Glutamatergic neuron (in vitro differentiated cells): ENCODE measurements at regions not wholly inside any gene's neighbourhood (a gene's known extent, or its start where the extent isn't known, plus 50 kb on each side); places are given as distances from the start of the nearest gene placed in this dataset.

Source experiments
- DNase-seq: peaks from one replicate; pipeline ENCODE4 v3.0.0; 2022
- H3K27ac Mint-ChIP-seq: one replicate; pipeline ENCODE4 v1.8.0; 2020; ENCODE audit warnings: mild to moderate bottlenecking, mixed read lengths, inconsistent platforms; ENCODE audit not compliant: unreplicated experiment
- H3K27me3 Mint-ChIP-seq: one replicate; pipeline ENCODE4 v1.8.0; 2020; ENCODE audit warnings: mild to moderate bottlenecking, moderate library complexity, mixed read lengths, inconsistent platforms; ENCODE audit not compliant: unreplicated experiment
- H3K36me3 Mint-ChIP-seq: one replicate; pipeline ENCODE4 v1.8.0; 2020; ENCODE audit warnings: mild to moderate bottlenecking, mixed read lengths, inconsistent platforms; ENCODE audit not compliant: unreplicated experiment
- H3K4me1 Mint-ChIP-seq: one replicate; pipeline ENCODE4 v1.8.0; 2020; ENCODE audit warnings: mild to moderate bottlenecking, low read depth, mixed read lengths, inconsistent platforms; ENCODE audit not compliant: unreplicated experiment
- H3K4me3 Mint-ChIP-seq: one replicate; pipeline ENCODE4 v1.8.0; 2020; ENCODE audit warnings: mild to moderate bottlenecking, mixed read lengths, inconsistent platforms; ENCODE audit not compliant: unreplicated experiment
- H3K9me3 Mint-ChIP-seq: one replicate; pipeline ENCODE4 v1.8.0; 2020; ENCODE audit warnings: mild to moderate bottlenecking, moderate library complexity, mixed read lengths, inconsistent platforms; ENCODE audit not compliant: unreplicated experiment
- TF ChIP-seq, protein P1 (sequence below): fragments of 200-600 bp; sonication (generic); IDR thresholded peaks from one replicate; pipeline ENCODE4 v1.5.0; 2021; ENCODE audit not compliant: partially characterized antibody, unreplicated experiment

DNA sequence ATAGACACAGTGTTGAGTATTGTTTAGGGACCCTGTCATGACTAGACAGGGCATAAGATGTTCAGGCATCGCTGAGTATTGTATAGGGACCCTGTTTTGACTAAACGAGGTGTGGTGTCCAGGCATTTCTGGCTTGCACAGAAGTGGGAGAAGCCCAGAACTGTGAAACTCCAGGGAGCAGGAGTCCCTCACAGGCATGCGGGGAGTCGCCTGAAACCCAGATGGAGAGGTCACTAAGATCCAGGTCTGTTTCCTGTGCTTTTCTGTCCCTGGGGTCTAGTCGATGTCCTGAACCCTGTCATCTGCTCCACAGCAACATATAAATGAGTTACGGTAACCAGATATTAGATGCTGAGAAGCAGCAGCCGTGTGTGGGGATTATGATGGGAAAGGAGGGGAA is 469.0 kb upstream of the SALL3 start:
- H3K9me3 Mint-ChIP-seq, result peaks cover 5% of the 10 kb centered on the region
- peaks cover 3% of the 10 kb centered on the region for H3K27me3 Mint-ChIP-seq

DNA sequence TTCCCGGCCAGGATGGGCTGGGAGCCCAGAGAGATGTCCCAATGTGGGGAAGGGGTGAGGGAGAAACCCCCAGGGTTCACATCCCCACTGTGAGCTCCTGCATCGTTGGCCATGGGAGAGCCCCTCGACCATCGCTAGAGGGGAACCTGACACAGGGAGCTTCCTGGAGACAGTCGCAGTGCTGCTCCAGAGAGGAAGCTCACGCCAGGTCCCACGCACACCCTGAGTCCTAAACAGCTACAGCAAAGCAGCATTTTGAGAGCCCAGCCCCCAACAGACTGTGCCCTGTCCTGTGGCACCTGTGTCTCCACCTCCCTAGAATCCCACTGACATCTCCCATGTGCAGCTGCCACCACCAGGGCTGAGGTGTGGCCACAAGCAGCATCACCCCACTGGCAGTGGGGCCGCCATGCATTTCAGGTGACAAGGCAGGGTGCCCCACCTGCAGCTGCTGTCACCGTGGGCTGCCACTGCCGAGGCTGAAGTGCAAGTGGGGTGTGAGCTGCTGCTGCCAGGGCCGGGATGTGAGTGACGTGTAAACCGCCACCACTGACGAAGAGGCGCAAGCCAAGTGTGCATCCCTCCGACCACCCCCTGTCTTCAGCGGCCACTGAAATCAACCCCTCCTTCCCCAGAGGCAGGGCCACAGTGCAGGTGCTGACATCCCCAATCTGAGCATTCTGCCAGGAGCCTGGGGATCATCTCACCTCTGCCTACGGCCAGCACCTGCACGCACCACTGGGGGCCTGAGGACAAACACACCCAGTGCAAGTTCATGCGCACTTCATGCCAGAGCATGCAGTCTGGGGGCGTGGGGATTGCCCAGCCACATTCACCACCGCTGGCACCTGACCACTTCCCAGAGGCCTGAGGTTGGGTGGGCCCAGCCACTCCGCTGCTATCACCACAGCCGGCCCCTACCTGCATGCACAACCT is 467.7 kb upstream of the SALL3 start:
- TF ChIP-seq, protein P1, sequence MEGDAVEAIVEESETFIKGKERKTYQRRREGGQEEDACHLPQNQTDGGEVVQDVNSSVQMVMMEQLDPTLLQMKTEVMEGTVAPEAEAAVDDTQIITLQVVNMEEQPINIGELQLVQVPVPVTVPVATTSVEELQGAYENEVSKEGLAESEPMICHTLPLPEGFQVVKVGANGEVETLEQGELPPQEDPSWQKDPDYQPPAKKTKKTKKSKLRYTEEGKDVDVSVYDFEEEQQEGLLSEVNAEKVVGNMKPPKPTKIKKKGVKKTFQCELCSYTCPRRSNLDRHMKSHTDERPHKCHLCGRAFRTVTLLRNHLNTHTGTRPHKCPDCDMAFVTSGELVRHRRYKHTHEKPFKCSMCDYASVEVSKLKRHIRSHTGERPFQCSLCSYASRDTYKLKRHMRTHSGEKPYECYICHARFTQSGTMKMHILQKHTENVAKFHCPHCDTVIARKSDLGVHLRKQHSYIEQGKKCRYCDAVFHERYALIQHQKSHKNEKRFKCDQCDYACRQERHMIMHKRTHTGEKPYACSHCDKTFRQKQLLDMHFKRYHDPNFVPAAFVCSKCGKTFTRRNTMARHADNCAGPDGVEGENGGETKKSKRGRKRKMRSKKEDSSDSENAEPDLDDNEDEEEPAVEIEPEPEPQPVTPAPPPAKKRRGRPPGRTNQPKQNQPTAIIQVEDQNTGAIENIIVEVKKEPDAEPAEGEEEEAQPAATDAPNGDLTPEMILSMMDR, result no peak
- DNase-seq, result no peak
- Mint-ChIP-seq H3K27me3 (peaks cover 3% of the 10 kb centered on the region), H3K36me3 (peaks cover 3% of the 10 kb centered on the region), H3K4me1 (no peaks in the 10 kb centered on the region), H3K27ac (no peak overlapping the region), H3K4me3 (no peak overlapping the region), H3K9me3 (peaks cover 5% of the 10 kb centered on the region)

More for the DNA sequence above, 469.0 kb upstream of the SALL3 start:
- no peak overlapping the region for H3K4me3 Mint-ChIP-seq
- DNase-seq, result no peak
- peaks cover 3% of the 10 kb centered on the region for H3K36me3 Mint-ChIP-seq
- no peaks in the 10 kb centered on the region for H3K4me1 Mint-ChIP-seq
- TF ChIP-seq, protein P1, result no peak
- H3K27ac Mint-ChIP-seq, result no peak overlapping the region

DNA sequence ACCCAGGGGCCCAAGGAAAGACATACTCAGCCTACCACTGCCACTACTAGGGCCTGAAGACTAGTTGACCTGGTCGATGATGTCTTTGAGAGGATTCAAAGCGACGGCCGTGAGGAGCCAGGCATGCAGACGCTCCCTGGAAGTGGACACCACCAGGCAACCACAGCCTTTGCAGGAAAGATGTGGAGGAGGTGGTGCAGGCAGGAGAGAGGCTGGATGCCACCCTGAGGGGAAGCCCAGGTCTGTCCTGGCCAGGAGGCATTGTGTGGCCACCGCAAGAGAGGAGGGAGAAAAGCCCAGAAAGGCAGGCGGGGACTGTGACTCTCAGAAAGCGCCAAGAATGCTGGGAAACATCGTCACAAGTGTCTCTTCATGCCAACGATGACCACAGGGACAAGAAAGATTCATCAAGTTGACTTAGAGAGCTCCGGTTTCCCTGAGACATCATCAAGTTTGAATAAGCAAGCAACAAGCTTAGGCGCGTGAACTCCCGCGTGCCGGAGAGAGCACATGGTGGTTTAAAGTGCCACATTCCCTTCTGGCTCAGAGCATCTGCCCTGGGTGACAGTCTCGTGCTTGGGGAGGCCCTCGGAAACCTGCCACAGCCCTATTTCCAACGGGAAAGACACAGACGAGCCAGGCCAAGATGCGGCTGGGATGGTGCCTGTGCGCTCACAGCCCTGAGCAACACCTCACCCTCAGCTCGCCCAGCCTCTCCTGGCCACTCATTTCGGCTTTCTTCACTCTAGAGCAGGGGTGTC is 464.5 kb upstream of the SALL3 start:
- no peak overlapping the region for H3K4me3 Mint-ChIP-seq
- no peaks in the 10 kb centered on the region for H3K36me3 Mint-ChIP-seq
- H3K9me3 Mint-ChIP-seq, result no peaks in the 10 kb centered on the region
- DNase-seq, result no peak
- no peaks in the 10 kb centered on the region for H3K27me3 Mint-ChIP-seq
- TF ChIP-seq, protein P1, result no peak
- no peak overlapping the region for H3K27ac Mint-ChIP-seq
- H3K4me1 Mint-ChIP-seq, result no peaks in the 10 kb centered on the region

DNA sequence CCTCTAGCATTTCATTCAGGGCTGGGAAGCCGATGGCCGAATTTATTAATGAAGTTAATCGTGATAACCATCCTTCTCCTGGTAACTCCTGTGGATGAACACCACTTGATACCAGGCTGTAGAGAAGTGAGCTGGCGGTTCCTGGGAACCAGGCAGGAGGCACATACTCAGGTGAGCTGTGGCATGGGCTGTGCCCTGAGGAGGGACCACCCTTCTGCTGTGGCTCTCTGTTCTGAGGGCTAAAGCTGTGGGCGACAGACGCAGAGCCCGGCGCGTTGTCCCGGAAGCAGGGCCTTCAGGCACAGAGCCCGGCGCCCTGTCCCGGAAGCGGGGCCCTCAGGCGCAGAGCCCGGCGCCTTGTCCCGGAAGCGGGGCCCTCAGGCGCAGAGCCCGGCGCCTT is 462.3 kb upstream of the SALL3 start:
- H3K36me3 Mint-ChIP-seq, result no peaks in the 10 kb centered on the region
- no peak for DNase-seq
- H3K27me3 Mint-ChIP-seq, result no peaks in the 10 kb centered on the region
- H3K9me3 Mint-ChIP-seq, result peaks cover 6% of the 10 kb centered on the region
- H3K4me1 Mint-ChIP-seq, result no peaks in the 10 kb centered on the region
- H3K4me3 Mint-ChIP-seq, result no peak overlapping the region
- no peak overlapping the region for H3K27ac Mint-ChIP-seq
- TF ChIP-seq, protein P1, result no peak
